Right lobe of liver (tissue), 6 donors: ENCODE measurements at regions not wholly inside any gene's neighbourhood (a gene's known extent, or its start where the extent isn't known, plus 50 kb on each side); places are given as distances from the start of the nearest gene placed in this dataset.

Experiments used
- ATAC-seq, 4 donors: fragments of 200-7000 bp; cut with Tn5 transposase; one replicate each; pipeline ENCODE4 v1.9.1; 2020; ENCODE audit warnings: mild to moderate bottlenecking in 4 of 4, moderate library complexity in 4 of 4
- DNase-seq, 3 donors: peaks; one replicate each; pipeline ENCODE4 v3.0.0-alpha.2; 2020
- H3K27ac ChIP-seq, 3 donors: fragments of 200-600 bp; one replicate each; pipeline ENCODE4 v1.8.0; 2022
- H3K27me3 ChIP-seq, 2 donors: fragments of 200-600 bp; one replicate each; pipeline ENCODE4 v1.8.0; 2022
- H3K36me3 ChIP-seq, 4 donors: fragments of 200-600 bp; sonication (generic) in 1 of 4; one replicate each; pipeline versions ENCODE4 v1.5.1 to v1.8.0; 2017 to 2022; ENCODE audit warnings: control low read depth in 1 of 4
- H3K4me1 ChIP-seq, 4 donors: fragments of 200-600 bp; sonication (generic) in 1 of 4; one replicate each; pipeline versions ENCODE4 v1.5.1 to v1.8.0; 2017 to 2022; ENCODE audit warnings: control low read depth in 1 of 4
- H3K4me3 ChIP-seq, 3 donors: fragments of 200-600 bp; one replicate each; pipeline ENCODE4 v1.8.0; 2022
- H3K9me3 ChIP-seq, 4 donors: fragments of 200-600 bp; sonication (generic) in 1 of 4; one replicate each; pipeline versions ENCODE4 v1.5.1 to v1.8.0; 2017 to 2022; ENCODE audit warnings: control low read depth in 1 of 4
- POLR2A ChIP-seq: fragments of 450-650 bp; IDR thresholded peaks from one replicate; pipeline ENCODE4 v1.6.1; 2017; ENCODE audit warnings: antibody characterized with exemption, mild to moderate bottlenecking
- WGBS: methylation state at CpG from one replicate; pipeline ENCODE4 v1.1.6; 2018; ENCODE audit warnings: low coverage, low lambda C conversion rate; ENCODE audit not compliant: insufficient coverage; ENCODE audit errors: missing lambda C conversion rate; 5-methylcytosine and 5-hydroxymethylcytosine counted together
- intact Hi-C, 2 donors: fragments of 100-400 bp; cut with DNase I; formaldehyde crosslinking; loops; one replicate each; pipeline versions ENCODE4 v1.11.2 to v1.14.1; 2022
- TF ChIP-seq, protein P1 (sequence below), 4 donors: fragments of 200-600 bp in 3 of 4; fragments of 450-650 bp in 1 of 4; IDR thresholded peaks; one replicate each; pipeline versions ENCODE4 v1.5.1 to v1.8.0; 2016 to 2022; ENCODE audit warnings: antibody characterized with exemption in 4 of 4, mild to moderate bottlenecking in 2 of 4
- donor health status: DM: no; HTN: yes; CAD: no.
- donor health status: DM: no; HTN: no; CAD: no.
- donor health status: DM: no; HTN: no; CAD: no.
- donor health status: DM: no; HTN: yes; CAD: no.
- donor health status: DM: no; HTN: yes; CAD: no.

- no peak overlapping the region for H3K27ac ChIP-seq
- no peaks in the 10 kb centered on the region for H3K4me1 ChIP-seq
- H3K4me3 ChIP-seq: no peak overlapping the region
- ATAC-seq: no peak
- no peaks in the 10 kb centered on the region for H3K36me3 ChIP-seq
- no peaks in the 10 kb centered on the region for H3K27me3 ChIP-seq
- no peak for TF ChIP-seq POLR2A
- TF ChIP-seq, protein P1, sequence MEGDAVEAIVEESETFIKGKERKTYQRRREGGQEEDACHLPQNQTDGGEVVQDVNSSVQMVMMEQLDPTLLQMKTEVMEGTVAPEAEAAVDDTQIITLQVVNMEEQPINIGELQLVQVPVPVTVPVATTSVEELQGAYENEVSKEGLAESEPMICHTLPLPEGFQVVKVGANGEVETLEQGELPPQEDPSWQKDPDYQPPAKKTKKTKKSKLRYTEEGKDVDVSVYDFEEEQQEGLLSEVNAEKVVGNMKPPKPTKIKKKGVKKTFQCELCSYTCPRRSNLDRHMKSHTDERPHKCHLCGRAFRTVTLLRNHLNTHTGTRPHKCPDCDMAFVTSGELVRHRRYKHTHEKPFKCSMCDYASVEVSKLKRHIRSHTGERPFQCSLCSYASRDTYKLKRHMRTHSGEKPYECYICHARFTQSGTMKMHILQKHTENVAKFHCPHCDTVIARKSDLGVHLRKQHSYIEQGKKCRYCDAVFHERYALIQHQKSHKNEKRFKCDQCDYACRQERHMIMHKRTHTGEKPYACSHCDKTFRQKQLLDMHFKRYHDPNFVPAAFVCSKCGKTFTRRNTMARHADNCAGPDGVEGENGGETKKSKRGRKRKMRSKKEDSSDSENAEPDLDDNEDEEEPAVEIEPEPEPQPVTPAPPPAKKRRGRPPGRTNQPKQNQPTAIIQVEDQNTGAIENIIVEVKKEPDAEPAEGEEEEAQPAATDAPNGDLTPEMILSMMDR (IDR thresholded peaks at IDR 0.05): no peak
- H3K9me3 ChIP-seq: no peaks in the 10 kb centered on the region
- no peak for DNase-seq
- intact Hi-C loops: no loop called here
Measured at GRCh38 chr4:160869899-160870298, 1293.9 kb downstream of the FSTL5 start.

GRCh38 chr4:160872491-160872890 lies 1291.3 kb downstream of the FSTL5 start:
- Histone ChIP-seq H3K9me3 (no peaks in the 10 kb centered on the region), H3K36me3 (no peaks in the 10 kb centered on the region), H3K4me3 (no peak overlapping the region), H3K4me1 (no peaks in the 10 kb centered on the region), H3K27me3 (no peaks in the 10 kb centered on the region), H3K27ac (no peak overlapping the region)
- intact Hi-C loops: no loop called here
- ATAC-seq: no peak
- DNase-seq: no peak
- TF ChIP-seq, protein P1 (IDR thresholded peaks at IDR 0.05): no peak

DNA sequence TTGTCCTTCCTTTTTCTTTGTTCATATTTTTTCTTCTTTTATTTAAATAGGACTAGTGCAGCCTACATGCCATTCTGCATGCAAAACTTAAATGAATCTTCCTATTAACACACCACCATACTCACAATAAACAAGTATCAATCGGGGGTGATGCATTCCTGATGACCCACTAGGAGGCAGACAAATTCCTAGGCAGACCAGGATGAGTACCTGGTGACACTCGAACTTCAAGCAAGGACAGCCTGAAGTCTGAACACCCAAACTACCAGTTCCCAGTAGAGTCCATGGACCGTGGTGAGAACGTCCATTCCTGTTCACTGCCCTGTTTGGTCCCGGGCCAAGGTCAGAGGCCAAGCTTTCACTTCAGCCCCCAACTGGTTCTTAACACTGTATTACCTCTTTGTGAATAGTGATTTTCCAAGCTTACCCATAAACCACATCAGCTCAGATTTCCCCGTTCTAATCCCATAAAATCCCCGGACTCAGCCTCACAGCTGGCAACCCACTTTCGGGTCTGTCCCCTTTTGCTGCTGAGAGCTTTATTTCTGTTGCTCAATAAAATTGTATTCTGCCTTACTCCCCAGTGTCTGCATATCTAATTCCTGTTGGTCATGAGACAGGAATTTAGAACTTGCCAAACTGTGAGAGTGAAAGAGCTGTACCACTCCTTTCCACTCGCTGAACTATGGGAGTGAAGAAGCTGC lies 1286.6 kb downstream of the FSTL5 start:
- H3K9me3 ChIP-seq: no peaks in the 10 kb centered on the region
- WGBS: 60% methylated on average over 7 of the region's 9 CpGs
- H3K36me3 ChIP-seq: no peaks in the 10 kb centered on the region
- intact Hi-C loops: no loop called here
- H3K4me3 ChIP-seq: no peak overlapping the region
- no peaks in the 10 kb centered on the region for H3K4me1 ChIP-seq
- ATAC-seq: no peak
- no peak for TF ChIP-seq POLR2A
- TF ChIP-seq, protein P1 (IDR thresholded peaks at IDR 0.05): no peak
- H3K27me3 ChIP-seq: no peaks in the 10 kb centered on the region
- no peak overlapping the region for H3K27ac ChIP-seq
- no peak for DNase-seq

- Histone ChIP-seq H3K27ac (no peak overlapping the region), H3K27me3 (no peaks in the 10 kb centered on the region), H3K4me1 (no peaks in the 10 kb centered on the region), H3K9me3 (no peaks in the 10 kb centered on the region), H3K36me3 (no peaks in the 10 kb centered on the region), H3K4me3 (no peak overlapping the region)
- intact Hi-C loops: no loop called here
- no peak for TF ChIP-seq POLR2A
- TF ChIP-seq, protein P1 (IDR thresholded peaks at IDR 0.05): no peak
- ATAC-seq: no peak
- DNase-seq: no peak
- 64% methylated on average over 4 of the region's 5 CpGs for WGBS
Measured at GRCh38 chr4:160880180-160880579, 1283.6 kb downstream of the FSTL5 start.

DNA sequence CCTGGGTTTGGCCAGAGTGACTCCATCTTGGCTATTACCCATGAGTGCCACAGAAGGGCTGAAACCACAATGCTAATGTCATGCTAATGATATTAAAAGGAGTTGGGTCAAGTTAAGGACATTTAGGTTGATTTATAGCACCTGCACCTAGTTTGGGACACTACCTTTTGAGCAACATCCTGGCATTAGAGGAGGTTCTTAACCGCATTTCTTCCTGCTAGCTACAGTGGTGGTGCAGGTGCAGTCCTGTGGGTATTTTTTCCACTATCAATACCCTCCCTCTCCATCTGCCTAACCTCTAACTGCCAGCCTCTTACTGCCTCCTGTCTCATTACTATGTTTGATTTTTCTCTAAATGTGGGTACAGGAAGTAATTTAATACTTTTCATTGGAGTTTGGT lies 1276.1 kb downstream of the FSTL5 start:
- Histone ChIP-seq H3K4me1 (no peaks in the 10 kb centered on the region), H3K4me3 (no peak overlapping the region), H3K36me3 (no peaks in the 10 kb centered on the region), H3K9me3 (no peaks in the 10 kb centered on the region), H3K27me3 (no peaks in the 10 kb centered on the region), H3K27ac (no peak overlapping the region)
- intact Hi-C loops: no loop called here
- no peak for TF ChIP-seq POLR2A
- TF ChIP-seq, protein P1 (IDR thresholded peaks at IDR 0.05): no peak
- ATAC-seq: no peak
- DNase-seq: no peak
- 0% methylated on average over 1 of the region's 1 CpG for WGBS
